Ovary (tissue), 7 donors: ENCODE measurements at regions not wholly inside any gene's neighbourhood (a gene's known extent, or its start where the extent isn't known, plus 50 kb on each side); places are given as distances from the start of the nearest gene placed in this dataset. TPM values are rescaled to one million over a fixed set of nuclear protein-coding genes. Genes with fewer than 3 reads are reported as not detected.
A peak's percentile ranks its signal among the peaks of the same experiment; 100 is the strongest.

Experiments
- DNase-seq, 5 donors: peaks; one replicate each; pipeline ENCODE4 v3.0.0-alpha.2; 2019 to 2020
- H3K27ac ChIP-seq, 2 donors: fragments of 200-600 bp; one replicate each; pipeline versions ENCODE4 v1.5.1 to v1.8.0; 2019 to 2022
- H3K27me3 ChIP-seq: fragments of 200-600 bp; one replicate; pipeline ENCODE4 v1.8.0; 2022
- H3K36me3 ChIP-seq: fragments of 200-600 bp; sonication (generic); one replicate; pipeline ENCODE4 v1.5.1; 2019
- H3K4me1 ChIP-seq: one replicate; pipeline ENCODE4 v1.8.1; 2013; ENCODE audit warnings: mild to moderate bottlenecking, moderate library complexity; ENCODE audit not compliant: insufficient read depth
- H3K4me3 ChIP-seq: fragments of 200-600 bp; sonication (generic); one replicate; pipeline ENCODE4 v1.5.1; 2017
- H3K9me3 ChIP-seq, 2 donors: fragments of 200-600 bp in 1 of 2; sonication (generic) in 1 of 2; one replicate each; pipeline versions ENCODE4 v1.5.1 to v1.8.1; 2013 to 2019; ENCODE audit warnings: mild to moderate bottlenecking in 1 of 2, moderate library complexity in 1 of 2
- CTCF ChIP-seq, 3 donors: fragments of 450-650 bp in 2 of 3; fragments of 200-600 bp in 1 of 3; IDR thresholded peaks; one replicate each; pipeline versions ENCODE4 v1.5.1 to v1.8.0; 2016 to 2022; ENCODE audit warnings: antibody characterized with exemption in 3 of 3, mild to moderate bottlenecking in 1 of 3
- EP300 ChIP-seq: sonication (generic); formaldehyde crosslinking; IDR thresholded peaks from one replicate; pipeline ENCODE4 v1.6.1; 2017; ENCODE audit warnings: antibody characterized with exemption
- POLR2A ChIP-seq: fragments of 450-650 bp; IDR thresholded peaks from one replicate; pipeline ENCODE4 v1.6.1; 2017; ENCODE audit warnings: antibody characterized with exemption, mild to moderate bottlenecking, moderate library complexity
- WGBS, 3 donors: extraction: QIAGEN DNeasy Blood & Tissue Kit in 1 of 3; methylation state at CpG; one replicate each; pipeline versions ENCODE4 v1.1.5 to v1.1.7; 2013 to 2017; 5-methylcytosine and 5-hydroxymethylcytosine counted together
- intact Hi-C, 4 donors: fragments of 100-400 bp; cut with DNase I; formaldehyde crosslinking; loops; one replicate each; pipeline versions ENCODE4 v1.11.0 to v1.15.1; 2022 to 2023
- microRNA counts: library from miRNA; unstranded; fragments of <30 nt; microRNA quantifications from one replicate; lab custom pipeline; 2016
- microRNA-seq, 3 donors: library from miRNA; unstranded; fragments of <30 nt; microRNA quantifications; one replicate each; pipeline versions ENCODE4 to v1.2.0, GENCODE V29; 2019 to 2020
- small RNA-seq: library from RNA; depleted of rRNA; stranded (forward); fragments of <200 nt; gene quantifications from one replicate; pipeline ENCODE3, GENCODE V24; 2016
- donor health status: DM: no; HTN: no; CAD: no; lungs with moderate emphysema.
- donor health status: DM: no; HTN: no; CAD: no.
- donor health status: Bipolar disorder and iron deficiency.
- donor health status: DM: no; HTN: no; CAD: no.
- donor health status: DM: yes; HTN: yes; CAD: no.

- TF ChIP-seq POLR2A (no peak), EP300 (no peak), CTCF (IDR thresholded peaks at IDR 0.05) (no peak)
- Histone ChIP-seq H3K4me3 (no peak overlapping the region), H3K4me1 (no peaks in the 10 kb centered on the region), H3K36me3 (no peaks in the 10 kb centered on the region), H3K27me3 (no peaks in the 10 kb centered on the region), H3K9me3 (no peaks in the 10 kb centered on the region), H3K27ac (no peak overlapping the region)
- no peak for DNase-seq
- intact Hi-C loops: no loop called here
- WGBS, 3 donors: 92 to 98% (median 95%) methylated on average over 2 of the region's 2 CpGs
These were observed 55.3 kb upstream of the AK4 start for GRCh38 chr1:65092691-65093090.

- no peak for TF ChIP-seq POLR2A
- TF ChIP-seq CTCF (IDR thresholded peaks at IDR 0.05): no peak
- TF ChIP-seq EP300: no peak
- H3K4me1 ChIP-seq: no peaks in the 10 kb centered on the region
- no peaks in the 10 kb centered on the region for H3K27me3 ChIP-seq
- intact Hi-C loops: no loop called here
- no peak for DNase-seq
- H3K27ac ChIP-seq: no peak overlapping the region
- WGBS, 3 donors: 93 to 97% (median 93%) methylated on average over 2 of the region's 2 CpGs
- no peaks in the 10 kb centered on the region for H3K36me3 ChIP-seq
- no peak overlapping the region for H3K4me3 ChIP-seq
- peaks cover 0 to 2% of the 10 kb centered on the region in 2 donors for H3K9me3 ChIP-seq
These were observed 50.9 kb upstream of the AK4 start for GRCh38 chr1:65097076-65097475.

MicroRNA genes in the stretch of these regions (microRNA counts, 767-probe panel; counts per million panel counts)
- 530 counts per million, percentile 78 among the panel's probes with 10 or more counts for microRNA hsa-miR-101-3p (lab: Ali Mortazavi, UCI)

Small RNAs in the stretch of these regions (microRNA-seq; reads per million reads assigned to microRNA genes)
- gene MIR101-1: 77.1 to 203 (median 97.0) reads per million in 3 donors
- 0 reads per million in 3 donors for gene MIR3671

Small RNAs in the stretch of these regions (small RNA-seq; reads per million reads assigned to genes)
- gene MIR101-1 (1.9 reads per million, percentile 71 among the genes with 10 or more reads in this experiment), gene MIR3671 (not detected), gene MRPS21P1 (not detected), gene RNU6-1176P (not detected)
